ENCODE measurements at regions not wholly inside any gene's neighbourhood (a gene's known extent, or its start where the extent isn't known, plus 50 kb on each side); places are given as distances from the start of the nearest gene placed in this dataset.
"Not testable (repeated sequence)": the region's sequence is repeated elsewhere in the genome, so short reads cannot be mapped to it uniquely, and the experiment has no call there.

- DNase-seq (ENCODE audit: low spot score), result no peak
- Mint-ChIP-seq H3K4me1 (ENCODE audit: low read depth in 2 of 2) (no peaks in the 10 kb centered on the region), H3K36me3 (no peaks in the 10 kb centered on the region), H3K4me3 (no peak overlapping the region), H3K27ac (no peak overlapping the region), H3K9me3 (peaks cover 3% of the 10 kb centered on the region), H3K27me3 (no peaks in the 10 kb centered on the region)
- no peak for ATAC-seq
Measured at GRCh38 chr6:81307651-81308214, 444.7 kb downstream of the TENT5A start.

GRCh38 chr6:81304466-81304865 lies 448.0 kb downstream of the TENT5A start:
- H3K27me3 Mint-ChIP-seq, result no peaks in the 10 kb centered on the region
- no peak overlapping the region for H3K27ac Mint-ChIP-seq
- ATAC-seq, result no peak
- no peak overlapping the region for H3K4me3 Mint-ChIP-seq
- H3K4me1 Mint-ChIP-seq (ENCODE audit: low read depth in 2 of 2), result no peaks in the 10 kb centered on the region
- H3K36me3 Mint-ChIP-seq, result no peaks in the 10 kb centered on the region
- no peak for DNase-seq (ENCODE audit: low spot score)
- H3K9me3 Mint-ChIP-seq, result no peaks in the 10 kb centered on the region

- ATAC-seq (no peak), DNase-seq (ENCODE audit: low spot score) (no peak)
- no peak overlapping the region for H3K4me3 Mint-ChIP-seq
- no peaks in the 10 kb centered on the region for H3K27me3 Mint-ChIP-seq
- H3K36me3 Mint-ChIP-seq, result no peaks in the 10 kb centered on the region
- H3K27ac Mint-ChIP-seq, result no peak overlapping the region
- H3K4me1 Mint-ChIP-seq (ENCODE audit: low read depth in 2 of 2), result no peaks in the 10 kb centered on the region
- no peaks in the 10 kb centered on the region for H3K9me3 Mint-ChIP-seq
Measured at GRCh38 chr6:81300961-81301360, 451.5 kb downstream of the TENT5A start.

- no peak for ATAC-seq
- no peak overlapping the region for H3K27ac Mint-ChIP-seq
- H3K9me3 Mint-ChIP-seq, result no peaks in the 10 kb centered on the region
- no peaks in the 10 kb centered on the region for H3K36me3 Mint-ChIP-seq
- no peaks in the 10 kb centered on the region for H3K27me3 Mint-ChIP-seq
- DNase-seq (ENCODE audit: low spot score), result no peak
- no peak overlapping the region for H3K4me3 Mint-ChIP-seq
- no peaks in the 10 kb centered on the region for H3K4me1 Mint-ChIP-seq (ENCODE audit: low read depth in 2 of 2)
Measured at GRCh38 chr6:81298751-81299150, 453.7 kb downstream of the TENT5A start.

GRCh38 chr6:81295310-81295709 lies 457.2 kb downstream of the TENT5A start:
- Mint-ChIP-seq H3K27ac (no peak overlapping the region), H3K4me1 (ENCODE audit: low read depth in 2 of 2) (no peaks in the 10 kb centered on the region), H3K9me3 (peaks cover 6% of the 10 kb centered on the region), H3K36me3 (no peaks in the 10 kb centered on the region), H3K27me3 (no peaks in the 10 kb centered on the region), H3K4me3 (no peak overlapping the region)
- ATAC-seq (no peak), DNase-seq (ENCODE audit: low spot score) (no peak)

GRCh38 chr6:81293896-81294295 lies 458.6 kb downstream of the TENT5A start:
- peaks cover 8% of the 10 kb centered on the region for H3K9me3 Mint-ChIP-seq
- no peak overlapping the region for H3K4me3 Mint-ChIP-seq
- ATAC-seq (no peak), DNase-seq (ENCODE audit: low spot score) (no peak)
- H3K4me1 Mint-ChIP-seq (ENCODE audit: low read depth in 2 of 2), result no peaks in the 10 kb centered on the region
- H3K27ac Mint-ChIP-seq, result no peak overlapping the region
- no peaks in the 10 kb centered on the region for H3K36me3 Mint-ChIP-seq
- no peaks in the 10 kb centered on the region for H3K27me3 Mint-ChIP-seq

GRCh38 chr6:81289229-81289628 lies 463.3 kb downstream of the TENT5A start:
- Mint-ChIP-seq H3K9me3 (peaks cover 13% of the 10 kb centered on the region), H3K36me3 (no peaks in the 10 kb centered on the region), H3K27me3 (no peaks in the 10 kb centered on the region), H3K4me1 (ENCODE audit: low read depth in 2 of 2) (no peaks in the 10 kb centered on the region), H3K4me3 (no peak overlapping the region), H3K27ac (no peak overlapping the region)
- DNase-seq (ENCODE audit: low spot score) (no peak), ATAC-seq (no peak)

GRCh38 chr6:81265106-81265505 lies 487.4 kb downstream of the TENT5A start:
- no peaks in the 10 kb centered on the region for H3K4me1 Mint-ChIP-seq (ENCODE audit: low read depth in 2 of 2)
- DNase-seq (ENCODE audit: low spot score), result no peak
- ATAC-seq, result no peak
- no peaks in the 10 kb centered on the region for H3K36me3 Mint-ChIP-seq
- peaks cover 13% of the 10 kb centered on the region for H3K9me3 Mint-ChIP-seq
- H3K27ac Mint-ChIP-seq, result no peak overlapping the region
- no peak overlapping the region for H3K4me3 Mint-ChIP-seq
- no peaks in the 10 kb centered on the region for H3K27me3 Mint-ChIP-seq

- H3K9me3 Mint-ChIP-seq, result peaks cover 13% of the 10 kb centered on the region
- ATAC-seq, result no peak
- H3K4me3 Mint-ChIP-seq, result no peak overlapping the region
- H3K27me3 Mint-ChIP-seq, result no peaks in the 10 kb centered on the region
- no peaks in the 10 kb centered on the region for H3K4me1 Mint-ChIP-seq (ENCODE audit: low read depth in 2 of 2)
- H3K36me3 Mint-ChIP-seq, result no peaks in the 10 kb centered on the region
- no peak for DNase-seq (ENCODE audit: low spot score)
- H3K27ac Mint-ChIP-seq, result no peak overlapping the region
Measured at GRCh38 chr6:81263531-81264168, 488.8 kb downstream of the TENT5A start.

GRCh38 chr6:81262656-81263055 lies 489.8 kb downstream of the TENT5A start:
- Mint-ChIP-seq H3K27ac (no peak overlapping the region), H3K4me1 (ENCODE audit: low read depth in 2 of 2) (no peaks in the 10 kb centered on the region), H3K36me3 (no peaks in the 10 kb centered on the region), H3K4me3 (no peak overlapping the region), H3K9me3 (peaks cover 9% of the 10 kb centered on the region), H3K27me3 (no peaks in the 10 kb centered on the region)
- no peak for ATAC-seq
- DNase-seq (ENCODE audit: low spot score), result no peak

GRCh38 chr6:81256223-81256622 lies 496.3 kb downstream of the TENT5A start:
- not testable (repeated sequence) for DNase-seq (ENCODE audit: low spot score); ATAC-seq; H3K4me3 Mint-ChIP-seq; H3K27ac Mint-ChIP-seq; H3K36me3 Mint-ChIP-seq; H3K4me1 Mint-ChIP-seq (ENCODE audit: low read depth in 2 of 2); H3K27me3 Mint-ChIP-seq
- H3K9me3 Mint-ChIP-seq, result peaks cover 12% of the 10 kb centered on the region

GRCh38 chr6:81253821-81254220 lies 498.7 kb downstream of the TENT5A start:
- Mint-ChIP-seq H3K4me3 (no peak overlapping the region), H3K27ac (no peak overlapping the region), H3K4me1 (ENCODE audit: low read depth in 2 of 2) (no peaks in the 10 kb centered on the region), H3K27me3 (no peaks in the 10 kb centered on the region), H3K36me3 (peaks cover 6% of the 10 kb centered on the region), H3K9me3 (peaks cover 11% of the 10 kb centered on the region)
- DNase-seq (ENCODE audit: low spot score), result no peak
- no peak for ATAC-seq

GRCh38 chr6:81252231-81252630 lies 500.2 kb downstream of the TENT5A start:
- Mint-ChIP-seq H3K9me3 (peaks cover 11% of the 10 kb centered on the region), H3K27me3 (no peaks in the 10 kb centered on the region), H3K4me1 (ENCODE audit: low read depth in 2 of 2) (no peaks in the 10 kb centered on the region), H3K4me3 (no peak overlapping the region), H3K36me3 (peaks cover 6% of the 10 kb centered on the region), H3K27ac (no peak overlapping the region)
- DNase-seq (ENCODE audit: low spot score) (no peak), ATAC-seq (no peak)

GRCh38 chr6:81246200-81246599 lies 506.3 kb downstream of the TENT5A start:
- Mint-ChIP-seq H3K36me3 (no peaks in the 10 kb centered on the region), H3K9me3 (peaks cover 2% of the 10 kb centered on the region), H3K27me3 (no peaks in the 10 kb centered on the region), H3K4me1 (ENCODE audit: low read depth in 2 of 2) (no peaks in the 10 kb centered on the region), H3K27ac (no peak overlapping the region), H3K4me3 (no peak overlapping the region)
- DNase-seq (ENCODE audit: low spot score), result no peak
- no peak for ATAC-seq

- Mint-ChIP-seq H3K9me3 (peaks cover 2% of the 10 kb centered on the region), H3K36me3 (no peaks in the 10 kb centered on the region), H3K27me3 (no peaks in the 10 kb centered on the region), H3K4me1 (ENCODE audit: low read depth in 2 of 2) (no peaks in the 10 kb centered on the region), H3K27ac (no peak overlapping the region), H3K4me3 (no peak overlapping the region)
- ATAC-seq (no peak), DNase-seq (ENCODE audit: low spot score) (no peak)
Measured at GRCh38 chr6:81242624-81243023, 509.9 kb downstream of the TENT5A start.
